T-cell (primary cell): ENCODE measurements at regions not wholly inside any gene's neighbourhood (a gene's known extent, or its start where the extent isn't known, plus 50 kb on each side); places are given as distances from the start of the nearest gene placed in this dataset.

Source experiments
- ATAC-seq, 4 experiments: fragments of 200-7000 bp in 3 of 4; fragments of 150-1000 bp in 1 of 4; cut with Tn5 transposase; replicated peaks in 1 of 4; 1 replicate in 3 of 4; 2 replicates in 1 of 4; pipeline ENCODE4 v1.10.0; 2021; ENCODE audit warnings: moderate library complexity in 3 of 4, mild to moderate bottlenecking in 2 of 4, moderate number of reproducible peaks in 1 of 4
- CTCF ChIA-PET, 2 donors: fragments of 300-600 bp; sonication (Branson Sonifier 250); formaldehyde crosslinking; loops; one replicate each; lab custom pipeline; 2022; ENCODE audit warnings: antibody characterized with exemption in 2 of 2; lab: Charles Lee
- POLR2A ChIA-PET, 2 donors: fragments of 300-600 bp; sonication (Branson Sonifier 250); formaldehyde crosslinking; loops; one replicate each; lab custom pipeline; 2022; ENCODE audit warnings: antibody characterized with exemption in 2 of 2; lab: Charles Lee
- DNase-seq, 35 experiments: peaks; one replicate each; pipeline versions ENCODE4 v3.0.0 to v3.0.0-alpha.2; 2013 to 2023
- H3K27ac ChIP-seq: one replicate; pipeline ENCODE4 v1.5.1; 2013; ENCODE audit warnings: low read length
- H3K27me3 ChIP-seq, 2 experiments: replicated peaks in 1 of 2; 1 replicate in 1 of 2; 2 replicates in 1 of 2; pipeline versions ENCODE4 v1.6.1 to v1.7.0; 2013; ENCODE audit warnings: low read length in 1 of 2, mixed read lengths in 1 of 2; ENCODE audit not compliant: control insufficient read depth in 2 of 2, insufficient read depth in 2 of 2; ENCODE audit errors: extremely low read depth in 1 of 2
- H3K36me3 ChIP-seq, 2 donors: 1 replicate in 1 of 2; 2 replicates in 1 of 2; pipeline versions ENCODE4 v1.6.1 to v1.7.0; 2013; ENCODE audit warnings: low read length in 1 of 2; ENCODE audit not compliant: control insufficient read depth in 2 of 2, insufficient read depth in 1 of 2; ENCODE audit errors: extremely low read depth in 1 of 2
- H3K4me1 ChIP-seq, 2 experiments: 1 replicate in 1 of 2; 2 replicates in 1 of 2; pipeline versions ENCODE4 v1.6.1 to v1.7.0; 2013; ENCODE audit warnings: low read length in 2 of 2, mixed read lengths in 1 of 2; ENCODE audit not compliant: insufficient read depth in 2 of 2, control insufficient read depth in 1 of 2; ENCODE audit errors: extremely low read depth in 1 of 2
- H3K4me3 ChIP-seq, 2 donors: 1 replicate in 1 of 2; 2 replicates in 1 of 2; pipeline versions ENCODE4 v1.5.1 to v1.7.0; 2013; ENCODE audit warnings: mild to moderate bottlenecking in 2 of 2, low read length in 1 of 2, moderate library complexity in 1 of 2; ENCODE audit not compliant: control insufficient read depth in 1 of 2; ENCODE audit errors: extremely low read depth in 1 of 2
- H3K9me3 ChIP-seq: 2 replicates; pipeline ENCODE4 v1.7.0; 2013
- H3K27ac Mint-ChIP-seq, 2 donors: one replicate each; pipeline ENCODE4 v1.8.0; 2020 to 2021; ENCODE audit warnings: mild to moderate bottlenecking in 2 of 2, mixed read lengths in 2 of 2
- H3K27me3 Mint-ChIP-seq, 2 donors: one replicate each; pipeline ENCODE4 v1.8.0; 2021 to 2022; ENCODE audit warnings: mixed read lengths in 2 of 2
- H3K36me3 Mint-ChIP-seq: one replicate; pipeline ENCODE4 v1.8.0; 2021; ENCODE audit warnings: mixed read lengths
- H3K4me1 Mint-ChIP-seq, 3 donors: one replicate each; pipeline ENCODE4 v1.8.0; 2020 to 2022; ENCODE audit warnings: mixed read lengths in 3 of 3, mild to moderate bottlenecking in 1 of 3
- H3K4me3 Mint-ChIP-seq, 3 donors: one replicate each; pipeline ENCODE4 v1.8.0; 2020 to 2022; ENCODE audit warnings: mild to moderate bottlenecking in 3 of 3, mixed read lengths in 3 of 3, moderate library complexity in 3 of 3
- H3K9me3 Mint-ChIP-seq, 3 donors: one replicate each; pipeline ENCODE4 v1.8.0; 2020 to 2022; ENCODE audit warnings: mixed read lengths in 3 of 3
- WGBS: methylation state at CpG from one replicate; pipeline ENCODE4 v1.1.5; 2013; ENCODE audit warnings: missing lambda C conversion rate; ENCODE audit not compliant: insufficient coverage; 5-methylcytosine and 5-hydroxymethylcytosine counted together

GRCh38 chr20:22455259-22455658, 129.1 kb downstream of the FOXA2 start:
- no peak overlapping the region for H3K4me3 Mint-ChIP-seq
- DNase-seq (no peak), ATAC-seq (no peak)
- 64% methylated on average over 5 of the region's 6 CpGs for WGBS
- H3K36me3 Mint-ChIP-seq: no peaks in the 10 kb centered on the region
- no peaks in the 10 kb centered on the region for H3K4me1 ChIP-seq
- peaks cover 0 to 5% (median 3%) of the 10 kb centered on the region in 3 donors for H3K9me3 Mint-ChIP-seq
- ChIA-PET POLR2A (no interaction called here), CTCF (no interaction called here)
- H3K27me3 Mint-ChIP-seq: peaks cover 0 to 11% of the 10 kb centered on the region in 2 donors
- no peak overlapping the region for H3K4me3 ChIP-seq
- H3K27me3 ChIP-seq: no peaks in the 10 kb centered on the region
- H3K4me1 Mint-ChIP-seq: no peaks in the 10 kb centered on the region
- H3K27ac ChIP-seq: no peak overlapping the region
- no peaks in the 10 kb centered on the region for H3K9me3 ChIP-seq
- H3K27ac Mint-ChIP-seq: no peak overlapping the region
- H3K36me3 ChIP-seq: no peaks in the 10 kb centered on the region

- CTCF ChIA-PET: no interaction called here
- ATAC-seq: no peak
Measured at GRCh38 chr20:22453244-22454080, 130.9 kb downstream of the FOXA2 start.

GRCh38 chr20:22452442-22453011, 131.8 kb downstream of the FOXA2 start:
- Mint-ChIP-seq H3K27me3 (peaks cover 4 to 13% of the 10 kb centered on the region in 2 donors), H3K4me3 (no peak overlapping the region), H3K27ac (no peak overlapping the region), H3K4me1 (no peaks in the 10 kb centered on the region), H3K36me3 (no peaks in the 10 kb centered on the region), H3K9me3 (peaks cover 0 to 5% (median 5%) of the 10 kb centered on the region in 3 donors)
- H3K4me1 ChIP-seq: no peaks in the 10 kb centered on the region
- CTCF ChIA-PET: no interaction called here
- no peak overlapping the region for H3K4me3 ChIP-seq
- H3K36me3 ChIP-seq: no peaks in the 10 kb centered on the region
- H3K27me3 ChIP-seq: no peaks in the 10 kb centered on the region
- no peak overlapping the region for H3K27ac ChIP-seq
- no CpG with 5 or more reads among the region's 3 CpGs for WGBS
- no peak for DNase-seq
- POLR2A ChIA-PET: no interaction called here
- no peak for ATAC-seq
- H3K9me3 ChIP-seq: no peaks in the 10 kb centered on the region

More at GRCh38 chr20:22453244-22454080, 130.9 kb downstream of the FOXA2 start:
- 83% methylated on average over 3 of the region's 12 CpGs for WGBS
- Histone ChIP-seq H3K9me3 (no peaks in the 10 kb centered on the region), H3K4me3 (no peak overlapping the region), H3K27me3 (no peaks in the 10 kb centered on the region), H3K36me3 (no peaks in the 10 kb centered on the region), H3K4me1 (no peaks in the 10 kb centered on the region), H3K27ac (no peak overlapping the region)
- Mint-ChIP-seq H3K4me3 (no peak overlapping the region), H3K36me3 (no peaks in the 10 kb centered on the region), H3K9me3 (peaks cover 0 to 5% (median 5%) of the 10 kb centered on the region in 3 donors), H3K27ac (peak overlapping the region in 1 of 2 donors; percentile 15), H3K4me1 (no peaks in the 10 kb centered on the region), H3K27me3 (peaks cover 4 to 13% of the 10 kb centered on the region in 2 donors)
- no peak for DNase-seq
- POLR2A ChIA-PET: no interaction called here

GRCh38 chr20:22450537-22450936, 133.8 kb downstream of the FOXA2 start:
- Mint-ChIP-seq H3K9me3 (peaks cover 0 to 5% (median 5%) of the 10 kb centered on the region in 3 donors), H3K27me3 (peaks cover 4 to 10% of the 10 kb centered on the region in 2 donors), H3K27ac (no peak overlapping the region), H3K4me3 (no peak overlapping the region), H3K36me3 (no peaks in the 10 kb centered on the region), H3K4me1 (no peaks in the 10 kb centered on the region)
- Histone ChIP-seq H3K4me3 (no peak overlapping the region), H3K9me3 (no peaks in the 10 kb centered on the region), H3K36me3 (no peaks in the 10 kb centered on the region), H3K4me1 (no peaks in the 10 kb centered on the region), H3K27ac (no peak overlapping the region), H3K27me3 (no peaks in the 10 kb centered on the region)
- DNase-seq (no peak), ATAC-seq (no peak)
- ChIA-PET CTCF (no interaction called here), POLR2A (no interaction called here)
- no CpG with 5 or more reads among the region's 2 CpGs for WGBS

GRCh38 chr20:22449188-22449973, 135.0 kb downstream of the FOXA2 start:
- Mint-ChIP-seq H3K4me1 (no peaks in the 10 kb centered on the region), H3K27ac (no peak overlapping the region), H3K36me3 (no peaks in the 10 kb centered on the region), H3K9me3 (peaks cover 5 to 8% (median 5%) of the 10 kb centered on the region in 3 donors), H3K4me3 (no peak overlapping the region), H3K27me3 (peaks cover 4 to 10% of the 10 kb centered on the region in 2 donors)
- Histone ChIP-seq H3K9me3 (no peaks in the 10 kb centered on the region), H3K4me1 (no peaks in the 10 kb centered on the region), H3K27me3 (no peaks in the 10 kb centered on the region), H3K4me3 (no peak overlapping the region), H3K36me3 (no peaks in the 10 kb centered on the region), H3K27ac (no peak overlapping the region)
- POLR2A ChIA-PET: no interaction called here
- DNase-seq (no peak), ATAC-seq (no peak)
- 19% methylated on average over 2 of the region's 10 CpGs for WGBS
- CTCF ChIA-PET: interaction anchor here in 1 of 2 donors (0.6 kb wide), 1 partner anchor 14 kb away, joined by 3 read pairs; no protein-coding TSS in a partner anchor

- H3K27me3 ChIP-seq: no peaks in the 10 kb centered on the region
- H3K27ac ChIP-seq: no peak overlapping the region
- Mint-ChIP-seq H3K4me1 (no peaks in the 10 kb centered on the region), H3K36me3 (no peaks in the 10 kb centered on the region), H3K9me3 (peaks cover 5 to 8% (median 7%) of the 10 kb centered on the region in 3 donors), H3K4me3 (no peak overlapping the region), H3K27ac (no peak overlapping the region), H3K27me3 (peaks cover 4 to 10% of the 10 kb centered on the region in 2 donors)
- no peaks in the 10 kb centered on the region for H3K36me3 ChIP-seq
- ChIA-PET POLR2A (no interaction called here), CTCF (no interaction called here)
- no peaks in the 10 kb centered on the region for H3K9me3 ChIP-seq
- DNase-seq (no peak), ATAC-seq (no peak)
- no CpG with 5 or more reads among the region's 1 CpG for WGBS
- H3K4me3 ChIP-seq: no peak overlapping the region
- no peaks in the 10 kb centered on the region for H3K4me1 ChIP-seq
Measured at GRCh38 chr20:22447447-22447778, 137.0 kb downstream of the FOXA2 start.
